ENCODE measurements at regions not wholly inside any gene's neighbourhood (a gene's known extent, or its start where the extent isn't known, plus 50 kb on each side); places are given as distances from the start of the nearest gene placed in this dataset.
"Not testable (repeated sequence)": the region's sequence is repeated elsewhere in the genome, so short reads cannot be mapped to it uniquely, and the experiment has no call there.

DNA sequence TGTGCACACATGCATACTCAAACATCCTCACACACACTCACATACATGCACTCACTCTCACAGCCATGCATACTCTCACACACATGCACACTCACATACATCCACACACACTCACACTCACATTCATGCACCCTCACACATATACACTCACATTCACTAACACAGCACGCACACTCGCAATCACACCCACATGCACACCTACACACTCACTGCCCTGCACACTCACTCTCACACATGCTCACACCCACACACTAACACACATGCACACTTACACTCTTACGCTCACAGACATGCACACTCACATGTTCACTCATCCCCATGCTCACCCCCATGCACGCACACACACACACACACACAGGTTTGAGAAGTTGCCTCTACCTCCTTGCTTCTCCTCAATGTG lies 63.2 kb upstream of the SFSWAP start:
- no peak for ATAC-seq
- Histone ChIP-seq H3K27ac (no peak overlapping the region), H3K36me3 (ENCODE audit: insufficient read depth in 1 of 2, low read depth in 1 of 2) (no peaks in the 10 kb centered on the region), H3K9me3 (no peaks in the 10 kb centered on the region), H3K27me3 (ENCODE audit: insufficient read depth in 3 of 3, low read length in 2 of 3) (peaks cover 0 to 7% (median 6%) of the 10 kb centered on the region in 3 donors), H3K4me3 (no peak overlapping the region), H3K4me1 (no peaks in the 10 kb centered on the region)
- DNase-seq: no peak
- TF ChIP-seq, protein P1, sequence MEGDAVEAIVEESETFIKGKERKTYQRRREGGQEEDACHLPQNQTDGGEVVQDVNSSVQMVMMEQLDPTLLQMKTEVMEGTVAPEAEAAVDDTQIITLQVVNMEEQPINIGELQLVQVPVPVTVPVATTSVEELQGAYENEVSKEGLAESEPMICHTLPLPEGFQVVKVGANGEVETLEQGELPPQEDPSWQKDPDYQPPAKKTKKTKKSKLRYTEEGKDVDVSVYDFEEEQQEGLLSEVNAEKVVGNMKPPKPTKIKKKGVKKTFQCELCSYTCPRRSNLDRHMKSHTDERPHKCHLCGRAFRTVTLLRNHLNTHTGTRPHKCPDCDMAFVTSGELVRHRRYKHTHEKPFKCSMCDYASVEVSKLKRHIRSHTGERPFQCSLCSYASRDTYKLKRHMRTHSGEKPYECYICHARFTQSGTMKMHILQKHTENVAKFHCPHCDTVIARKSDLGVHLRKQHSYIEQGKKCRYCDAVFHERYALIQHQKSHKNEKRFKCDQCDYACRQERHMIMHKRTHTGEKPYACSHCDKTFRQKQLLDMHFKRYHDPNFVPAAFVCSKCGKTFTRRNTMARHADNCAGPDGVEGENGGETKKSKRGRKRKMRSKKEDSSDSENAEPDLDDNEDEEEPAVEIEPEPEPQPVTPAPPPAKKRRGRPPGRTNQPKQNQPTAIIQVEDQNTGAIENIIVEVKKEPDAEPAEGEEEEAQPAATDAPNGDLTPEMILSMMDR (IDR thresholded peaks at IDR 0.05): no peak
- 91 to 95% (median 95%) methylated on average over 4 of the region's 4 CpGs for WGBS, 3 donors
- intact Hi-C loops (cut with DNase I): no loop called here

DNA sequence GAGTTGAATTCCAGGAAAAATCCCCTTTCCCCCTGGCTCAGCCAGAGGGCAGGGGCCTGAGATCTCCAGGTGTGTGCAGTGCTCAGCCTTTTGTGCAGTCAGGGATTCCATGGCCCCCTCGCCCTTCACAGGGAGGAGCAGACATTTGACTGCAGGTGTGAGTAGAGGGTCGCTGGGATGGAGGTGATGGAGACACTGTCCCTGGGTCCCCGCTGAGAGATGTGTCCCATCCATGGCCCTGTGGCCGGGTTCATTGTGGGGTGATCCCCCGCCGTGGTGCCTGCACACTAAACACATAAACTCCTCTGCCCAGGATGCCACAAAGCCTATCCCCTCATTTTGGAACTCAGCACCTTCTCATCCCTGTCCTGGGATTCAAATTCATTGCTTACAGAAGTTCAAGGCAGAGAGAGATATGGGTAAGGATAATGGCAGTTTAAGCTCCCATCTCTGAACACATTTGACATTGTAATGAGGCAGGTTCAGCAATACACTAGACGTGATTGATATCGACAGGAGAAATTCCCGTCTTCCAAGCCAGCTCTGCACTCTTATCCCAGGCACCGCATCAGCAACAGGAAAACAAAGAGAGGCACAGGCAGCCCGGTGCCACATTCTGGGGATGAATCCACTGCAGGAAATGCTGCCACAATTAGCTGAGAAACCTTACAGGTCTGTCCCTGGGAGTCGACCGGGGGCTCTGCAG lies 55.3 kb upstream of the SFSWAP start:
- 68 to 76% (median 75%) methylated on average over 6 to 9 of the region's 13 CpGs for WGBS, 3 donors
- H3K9me3 ChIP-seq; ATAC-seq; H3K4me3 ChIP-seq; H3K36me3 ChIP-seq (ENCODE audit: insufficient read depth in 1 of 2, low read depth in 1 of 2); H3K4me1 ChIP-seq; H3K27me3 ChIP-seq (ENCODE audit: insufficient read depth in 3 of 3, low read length in 2 of 3); DNase-seq; intact Hi-C loops (cut with DNase I); H3K27ac ChIP-seq: not testable (repeated sequence)

DNA sequence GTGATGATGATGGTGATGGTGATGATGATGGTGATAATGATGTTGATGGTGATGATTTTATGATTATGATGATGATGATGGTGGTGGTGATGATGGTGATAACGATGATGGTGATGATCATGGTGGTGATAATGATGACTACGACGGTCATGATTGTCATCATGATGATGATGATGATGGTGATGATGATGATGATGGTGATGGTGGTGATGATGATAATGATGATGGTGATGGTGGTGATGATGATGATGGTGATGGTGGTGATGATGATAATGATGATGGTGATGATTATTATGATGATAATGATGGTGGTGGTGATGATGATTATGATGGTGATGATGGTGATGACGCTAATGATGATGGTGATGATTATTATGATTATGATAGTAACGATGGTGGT lies 54.1 kb upstream of the SFSWAP start:
- intact Hi-C loops (cut with DNase I); H3K36me3 ChIP-seq (ENCODE audit: insufficient read depth in 1 of 2, low read depth in 1 of 2); H3K4me1 ChIP-seq; H3K9me3 ChIP-seq; DNase-seq; H3K27ac ChIP-seq; H3K27me3 ChIP-seq (ENCODE audit: insufficient read depth in 3 of 3, low read length in 2 of 3); ATAC-seq; H3K4me3 ChIP-seq: not testable (repeated sequence)
- 84 to 98% (median 85%) methylated on average over 3 to 5 of the region's 5 CpGs for WGBS, 3 donors

DNA sequence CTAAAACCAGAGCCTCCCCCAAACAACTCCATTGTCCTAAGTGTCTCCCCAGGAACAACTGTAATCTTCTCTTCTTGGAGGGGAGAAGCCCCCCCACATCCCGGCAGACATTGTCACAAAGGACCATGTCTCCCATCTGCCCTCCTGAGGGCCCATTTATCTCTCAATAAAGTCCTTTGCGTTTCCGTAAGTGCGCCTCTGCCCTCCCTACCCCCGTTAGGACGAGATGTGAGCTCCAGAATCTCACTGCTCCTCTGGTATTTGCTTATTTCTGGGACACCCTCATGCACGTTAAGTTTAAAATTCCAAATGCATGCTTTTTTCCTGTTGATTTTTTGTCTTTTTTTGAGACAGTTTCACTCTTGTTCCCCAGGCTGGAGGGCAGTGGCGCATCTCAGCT lies 52.3 kb upstream of the SFSWAP start:
- H3K4me3 ChIP-seq; H3K36me3 ChIP-seq (ENCODE audit: insufficient read depth in 1 of 2, low read depth in 1 of 2); H3K27me3 ChIP-seq (ENCODE audit: insufficient read depth in 3 of 3, low read length in 2 of 3); H3K27ac ChIP-seq; H3K4me1 ChIP-seq; intact Hi-C loops (cut with DNase I); H3K9me3 ChIP-seq; ATAC-seq; DNase-seq: not testable (repeated sequence)
- 72 to 73% (median 72%) methylated on average over 6 of the region's 8 CpGs for WGBS, 3 donors

DNA sequence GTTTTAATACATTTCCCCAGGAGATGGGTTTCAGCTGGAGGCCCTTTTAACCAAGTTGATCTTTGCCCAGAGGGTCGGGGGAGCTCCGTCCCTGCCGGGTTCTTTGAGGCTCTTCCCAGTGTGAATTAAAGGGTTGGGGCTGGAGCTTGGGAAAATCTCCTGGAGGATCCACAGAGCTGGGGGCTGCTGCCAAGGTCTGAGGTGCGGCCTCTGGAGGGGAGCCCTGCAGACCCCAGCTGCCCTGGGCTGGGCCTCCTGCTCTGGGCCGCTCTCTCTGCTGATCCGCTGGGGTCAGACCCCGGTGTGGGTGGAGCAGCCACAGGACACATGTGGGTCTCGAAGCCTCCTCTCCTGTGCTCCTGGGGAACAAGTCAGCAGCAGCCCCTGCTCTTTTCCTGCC lies 51.4 kb upstream of the SFSWAP start:
- H3K4me1 ChIP-seq; DNase-seq; H3K36me3 ChIP-seq (ENCODE audit: insufficient read depth in 1 of 2, low read depth in 1 of 2); H3K9me3 ChIP-seq; H3K27me3 ChIP-seq (ENCODE audit: insufficient read depth in 3 of 3, low read length in 2 of 3); H3K4me3 ChIP-seq; H3K27ac ChIP-seq; intact Hi-C loops (cut with DNase I): not testable (repeated sequence)
- peak in 1 of 4 donors; percentile 33 for ATAC-seq
- 54 to 64% (median 61%) methylated on average over 5 to 7 of the region's 8 CpGs for WGBS, 3 donors

DNA sequence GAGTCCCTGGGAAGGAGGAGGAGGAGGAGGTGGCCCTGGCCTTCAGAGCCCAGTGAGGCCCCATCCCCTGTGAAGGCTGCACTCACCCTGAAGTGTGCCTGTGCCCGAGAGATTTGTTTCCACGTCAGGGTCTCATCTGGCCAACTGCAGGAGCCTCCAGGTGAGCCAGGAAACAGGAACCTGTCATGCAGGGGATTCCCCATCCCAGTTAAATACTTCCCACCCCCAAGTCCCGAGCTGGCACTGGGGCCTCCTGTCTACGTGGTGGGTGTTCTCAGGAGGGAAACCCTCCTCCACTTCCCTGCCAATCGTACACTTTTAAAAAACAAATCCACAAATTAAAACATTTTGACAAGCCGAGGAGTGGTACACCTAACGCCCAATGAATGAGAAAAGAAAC lies 50.9 kb upstream of the SFSWAP start:
- H3K4me3 ChIP-seq; intact Hi-C loops (cut with DNase I); H3K27ac ChIP-seq; DNase-seq; H3K36me3 ChIP-seq (ENCODE audit: insufficient read depth in 1 of 2, low read depth in 1 of 2); H3K27me3 ChIP-seq (ENCODE audit: insufficient read depth in 3 of 3, low read length in 2 of 3); H3K9me3 ChIP-seq; ATAC-seq; H3K4me1 ChIP-seq: not testable (repeated sequence)
- 81 to 87% (median 81%) methylated on average over 6 to 7 of the region's 7 CpGs for WGBS, 3 donors

DNA sequence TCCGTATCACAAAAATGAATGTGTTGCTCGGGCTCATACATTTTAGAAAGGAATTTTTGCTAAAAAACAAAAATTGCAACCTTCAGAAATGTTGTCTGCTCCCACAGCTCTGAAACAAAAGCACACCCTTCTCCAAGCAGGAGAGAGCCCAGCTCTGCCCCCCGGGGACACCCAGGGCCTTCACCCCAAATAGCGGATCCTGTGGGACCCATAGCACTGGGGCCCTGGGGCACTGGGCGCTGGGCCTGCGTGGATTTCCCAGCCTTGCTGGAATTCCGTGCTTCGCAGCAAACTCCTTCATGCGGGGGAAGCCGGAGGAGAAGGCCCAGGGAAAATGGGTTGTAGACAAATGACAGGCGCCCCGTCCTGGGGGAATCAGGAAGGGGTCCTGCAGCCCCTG lies 50.5 kb upstream of the SFSWAP start:
- H3K4me1 ChIP-seq; H3K9me3 ChIP-seq; H3K36me3 ChIP-seq (ENCODE audit: insufficient read depth in 1 of 2, low read depth in 1 of 2); H3K27ac ChIP-seq; ATAC-seq; DNase-seq; intact Hi-C loops (cut with DNase I); H3K4me3 ChIP-seq; H3K27me3 ChIP-seq (ENCODE audit: insufficient read depth in 3 of 3, low read length in 2 of 3): not testable (repeated sequence)
- WGBS, 3 donors: 89 to 94% (median 93%) methylated on average over 10 of the region's 12 CpGs

Measured in psoas muscle (tissue), 7 donors.